OCI-LY3 (cell line): ENCODE measurements at regions not wholly inside any gene's neighbourhood (a gene's known extent, or its start where the extent isn't known, plus 50 kb on each side); places are given as distances from the start of the nearest gene placed in this dataset.

Source experiments
- CTCF ChIP-seq: fragments of 200-600, 300-600 bp; sonication (generic); IDR thresholded peaks from 2 replicates; pipeline ENCODE4 v1.5.1; 2014; ENCODE audit warnings: antibody characterized with exemption, low read length, low read depth
- EZH2phosphoT487 ChIP-seq: fragments of 200-600 bp; shearing (Covaris generic); IDR thresholded peaks from 2 replicates; pipeline ENCODE4 v1.6.1; 2018; ENCODE audit warnings: antibody characterized with exemption, mixed run types, low read depth

- TF ChIP-seq CTCF (no peak), EZH2phosphoT487 (no peak)
These were observed 105.6 kb upstream of the GPR26 start for GRCh38 chr10:123560301-123561140.
